ENCODE measurements at regions not wholly inside any gene's neighbourhood (a gene's known extent, or its start where the extent isn't known, plus 50 kb on each side); places are given as distances from the start of the nearest gene placed in this dataset.

- no peak for DNase-seq
Measured at GRCh38 chr13:104855581-104855980, 1679.9 kb downstream of the EFNB2 start.

DNA sequence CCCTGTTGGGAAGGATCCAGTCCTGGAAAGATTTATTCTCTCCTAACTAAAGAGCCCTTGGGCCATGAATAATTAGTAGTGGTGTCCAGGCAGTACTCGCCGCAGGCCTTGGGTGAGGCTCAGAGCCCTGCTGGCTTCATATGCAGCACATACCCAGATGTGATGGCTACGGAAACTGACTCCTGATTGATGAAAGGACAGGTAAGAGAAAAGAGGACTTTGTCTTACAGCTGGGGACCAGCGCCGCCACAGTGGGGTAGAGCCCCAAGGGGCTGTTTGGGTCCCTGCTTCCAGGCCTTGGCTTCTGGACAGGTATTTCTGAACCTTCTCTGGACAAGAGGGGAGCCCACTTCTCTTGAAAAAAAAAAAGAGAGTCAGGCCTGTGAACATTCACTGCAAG, 1680.8 kb downstream of the EFNB2 start:
- DNase-seq = no peak

DNA sequence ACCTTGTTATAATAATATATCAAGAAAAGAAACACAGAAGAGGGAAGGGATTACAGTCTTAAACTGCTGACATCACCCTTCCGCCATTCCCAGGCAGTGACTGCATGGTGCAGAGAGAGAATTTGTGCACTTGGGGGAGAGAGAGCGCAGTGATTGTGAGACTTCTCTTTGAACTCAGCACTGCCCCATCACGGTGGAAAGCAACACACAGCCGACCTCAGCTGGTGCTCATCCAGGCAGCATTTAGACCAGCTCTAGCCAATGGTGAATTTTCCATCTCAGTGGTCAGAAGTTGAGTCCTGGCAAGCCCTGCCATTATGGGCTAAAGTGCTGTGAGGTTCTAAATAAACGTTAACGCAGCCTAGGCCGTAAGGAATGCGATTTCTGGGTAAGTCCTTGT, 1681.5 kb downstream of the EFNB2 start:
- no peak for DNase-seq

- DNase-seq = no peak
Measured at GRCh38 chr13:104847922-104848321, 1687.5 kb downstream of the EFNB2 start.

DNA sequence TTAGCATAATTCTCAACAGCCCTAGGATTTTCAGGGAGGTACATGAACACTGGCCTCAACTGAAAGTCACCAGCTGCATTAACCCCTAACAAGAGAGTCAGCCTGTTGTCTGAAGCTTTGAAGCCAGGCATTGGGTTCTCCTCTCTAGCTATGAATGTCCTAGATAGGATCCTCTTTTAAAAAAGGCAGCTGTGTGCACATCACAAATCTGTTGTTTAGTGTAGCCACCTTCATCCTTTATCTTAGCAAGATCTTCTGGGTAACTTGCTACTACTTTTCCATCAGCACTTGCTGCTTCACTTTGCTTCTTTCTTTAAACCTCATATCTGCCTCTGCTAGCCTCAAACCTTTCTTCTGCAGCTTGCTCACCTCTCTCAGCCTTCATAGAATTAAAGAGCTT, 1692.1 kb downstream of the EFNB2 start:
- DNase-seq = no peak

DNA sequence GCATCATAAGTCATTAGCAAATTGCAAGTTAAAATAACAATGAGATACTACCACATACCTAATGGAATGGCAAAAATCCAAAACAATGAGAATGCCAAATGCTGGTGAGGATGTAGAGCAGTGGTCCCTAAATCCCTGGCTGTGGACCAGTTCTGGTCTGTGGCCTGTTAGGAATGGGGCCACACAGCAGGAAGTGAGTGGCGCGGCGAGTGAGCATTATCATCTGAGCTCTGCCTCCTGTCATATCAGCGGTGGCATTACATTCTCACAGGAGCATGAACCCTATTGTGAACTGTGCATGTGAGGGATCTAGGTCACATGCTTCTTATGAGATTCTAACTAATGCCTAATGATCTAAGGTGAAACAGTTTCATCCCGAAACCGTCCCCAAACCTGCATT, 1694.4 kb downstream of the EFNB2 start:
- DNase-seq = no peak

- DNase-seq = no peak
Measured at GRCh38 chr13:104837756-104838155, 1697.7 kb downstream of the EFNB2 start.

GRCh38 chr13:104833221-104833620, 1702.2 kb downstream of the EFNB2 start:
- no peak for DNase-seq

- DNase-seq = no peak
Measured at GRCh38 chr13:104832231-104832630, 1703.2 kb downstream of the EFNB2 start.

DNA sequence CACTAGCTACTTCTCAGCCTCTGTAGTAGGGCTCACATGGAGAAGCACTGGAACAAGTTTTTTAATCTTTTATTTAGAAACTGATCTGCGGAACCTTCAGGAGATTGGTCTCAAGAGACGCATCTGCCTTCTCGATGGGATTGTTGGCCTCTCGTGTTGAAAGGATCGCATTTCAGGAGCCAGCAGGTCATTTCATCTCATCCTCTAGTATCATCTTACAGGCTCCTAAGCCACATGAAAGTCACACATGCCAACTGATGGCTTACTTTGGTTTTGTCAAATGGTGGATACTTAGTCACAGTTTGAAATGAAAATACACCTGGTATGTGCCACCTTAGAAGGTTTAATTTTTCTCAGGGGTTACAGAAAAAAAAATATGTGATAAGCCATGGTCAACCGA, 1703.6 kb downstream of the EFNB2 start:
- no peak for DNase-seq

GRCh38 chr13:104823709-104824108, 1711.8 kb downstream of the EFNB2 start:
- no peak for DNase-seq

DNA sequence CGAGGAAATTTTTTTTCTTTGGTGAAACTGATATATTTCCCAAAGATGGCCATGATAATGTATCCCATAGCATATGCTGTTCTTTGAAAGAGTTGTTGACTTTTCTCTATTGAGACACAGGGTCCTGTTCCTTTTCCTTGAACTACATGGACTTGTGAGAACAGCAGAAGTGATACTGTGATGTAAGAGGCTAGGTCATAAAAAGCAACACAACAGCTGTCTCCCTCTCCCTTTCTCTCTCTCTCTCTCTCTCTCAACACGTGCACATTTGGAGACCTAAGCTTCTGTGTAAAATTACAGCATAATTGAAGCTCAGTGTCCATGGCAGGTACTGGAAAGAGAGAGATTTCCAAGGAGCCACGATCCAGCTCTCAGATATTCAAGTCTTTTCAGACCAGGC, 1712.4 kb downstream of the EFNB2 start:
- no peak for DNase-seq

DNA sequence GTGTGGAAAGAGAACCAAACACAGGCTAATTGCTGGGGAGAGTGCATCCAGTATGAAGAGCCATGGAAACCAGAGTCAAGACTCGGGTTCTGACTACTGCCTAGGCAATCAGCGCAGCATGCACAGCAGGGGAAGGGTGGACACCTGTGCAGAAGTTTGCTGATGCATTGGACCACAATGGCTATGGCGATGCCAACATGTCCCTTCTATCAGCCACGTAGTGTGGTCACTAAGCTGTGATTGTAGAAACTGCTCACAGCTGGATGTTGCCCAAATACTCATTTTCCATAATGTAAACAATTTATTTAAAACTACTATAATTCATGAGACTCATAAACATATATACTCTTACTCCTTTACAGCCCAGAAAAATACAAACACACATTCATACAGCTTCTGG, 1718.2 kb downstream of the EFNB2 start:
- no peak for DNase-seq

DNA sequence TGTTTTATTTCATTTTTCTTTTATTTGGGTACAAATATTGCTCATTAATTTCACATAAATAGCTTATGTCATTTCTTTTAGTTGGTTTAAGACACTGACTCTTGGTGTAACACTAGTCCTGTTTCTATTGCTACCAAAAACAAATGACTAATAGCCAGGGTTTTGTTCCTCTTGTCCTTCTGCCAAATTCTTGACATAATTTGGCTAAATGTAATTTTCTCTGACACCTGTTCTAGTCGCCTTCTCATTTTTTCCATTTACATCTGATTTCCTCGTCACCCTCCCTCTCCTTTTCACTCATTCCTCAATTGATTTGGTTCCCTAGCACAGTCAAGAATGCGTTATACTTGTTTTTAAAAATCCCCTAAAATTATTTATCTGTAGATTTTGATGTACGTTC, 1718.7 kb downstream of the EFNB2 start:
- no peak for DNase-seq

DNA sequence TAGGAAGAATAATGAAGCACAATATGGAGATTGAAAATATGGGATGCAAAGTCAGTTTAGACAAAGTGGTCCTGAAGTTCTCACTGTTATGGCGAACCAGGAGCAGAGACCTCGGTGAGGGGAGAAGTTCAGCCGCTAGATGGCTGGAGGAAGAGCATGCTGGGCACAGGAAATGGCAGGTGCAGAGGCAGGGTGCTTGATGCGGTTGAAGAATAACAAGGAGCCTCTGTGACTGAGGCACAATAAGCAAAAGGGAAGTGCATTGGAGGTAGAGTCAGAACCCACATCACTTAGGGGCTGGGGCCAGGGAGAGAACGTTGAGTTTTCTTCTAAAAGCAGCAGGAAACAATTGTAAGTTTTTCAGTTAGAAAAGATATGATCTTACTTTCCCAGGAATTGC, 1725.2 kb downstream of the EFNB2 start:
- no peak for DNase-seq

DNA sequence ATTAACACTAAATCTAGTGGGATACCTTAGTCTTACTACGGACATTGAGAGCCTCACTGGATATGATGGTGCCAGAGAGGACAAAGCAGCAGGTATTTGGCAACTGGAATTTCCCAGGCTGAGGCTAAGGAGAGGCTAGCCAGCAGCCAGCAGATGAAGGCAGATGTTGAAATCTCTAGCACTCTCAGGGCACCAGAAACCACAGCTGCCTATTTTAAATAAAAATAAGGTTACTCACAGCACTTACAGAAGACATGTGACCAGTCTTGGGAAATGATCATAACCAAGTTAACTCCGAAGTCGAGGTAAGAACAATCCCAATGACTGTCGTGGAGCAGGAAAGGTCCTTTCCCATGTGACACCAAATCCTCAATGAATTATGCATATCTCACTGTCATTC, 1726.0 kb downstream of the EFNB2 start:
- DNase-seq = peak; percentile 8

DNA sequence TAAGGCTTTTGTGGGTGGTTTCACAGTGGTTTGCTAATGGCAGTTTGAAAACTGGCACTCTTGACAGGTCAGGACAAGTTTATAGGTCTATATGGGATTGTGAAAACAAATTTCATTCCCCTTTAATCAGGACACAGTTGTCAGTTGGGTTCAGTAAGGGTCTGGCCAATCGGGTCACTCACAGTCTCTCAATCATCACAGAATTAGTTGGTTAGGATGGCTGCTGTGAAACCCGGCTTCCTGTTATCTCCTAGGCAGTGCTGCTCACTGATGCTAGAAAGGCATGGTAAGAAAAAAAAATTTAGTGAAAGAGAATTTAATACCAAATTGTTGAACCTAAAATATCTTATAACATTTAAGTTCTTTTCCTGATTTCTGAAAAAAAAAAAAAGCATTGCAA, 1730.1 kb downstream of the EFNB2 start:
- no peak for DNase-seq

- no peak for DNase-seq
Measured at GRCh38 chr13:104799152-104799551, 1732.9 kb upstream of the SLC10A2 start.

- DNase-seq = no peak
Measured at GRCh38 chr13:104798486-104798885, 1732.3 kb upstream of the SLC10A2 start.

DNA sequence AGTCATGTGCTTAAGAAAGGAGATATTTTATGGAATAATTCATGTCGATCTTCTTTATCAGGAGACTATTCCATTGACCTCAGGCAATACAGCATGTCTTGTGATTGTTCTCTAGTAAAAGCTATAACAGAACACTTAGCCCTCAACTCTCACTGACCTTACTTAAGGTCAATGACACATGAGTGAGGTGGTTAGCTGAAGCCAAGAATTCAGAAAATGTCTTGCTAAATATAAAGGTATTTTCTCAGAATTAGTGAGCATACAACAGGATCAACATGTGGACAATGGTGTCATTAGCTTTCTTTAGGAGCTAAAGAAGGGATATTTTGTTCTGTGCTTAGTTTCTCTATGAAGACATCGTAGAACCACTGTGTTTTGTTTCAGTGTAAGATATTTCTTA, 1730.4 kb upstream of the SLC10A2 start:
- no peak for DNase-seq

DNA sequence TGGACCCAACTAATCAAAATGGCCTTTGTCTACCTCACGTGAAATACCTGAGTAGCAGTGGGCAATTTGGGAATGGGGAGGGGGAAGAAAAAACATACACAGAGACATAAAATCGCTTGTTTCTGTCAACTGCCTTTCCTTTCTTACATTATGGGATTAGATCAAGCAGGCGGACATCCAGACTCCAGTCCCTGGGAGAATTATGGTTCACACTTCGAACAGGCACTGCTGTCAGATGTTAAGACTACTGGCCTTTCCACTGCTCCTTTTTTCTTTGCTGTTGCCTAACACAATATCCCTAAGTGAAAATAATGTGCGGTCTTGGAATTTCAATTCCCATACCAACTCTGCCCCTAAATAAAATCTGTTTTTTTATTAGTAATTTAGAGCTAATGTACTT, 1719.7 kb upstream of the SLC10A2 start:
- no peak for DNase-seq

GRCh38 chr13:104784891-104785290, 1718.7 kb upstream of the SLC10A2 start:
- DNase-seq = no peak

DNA sequence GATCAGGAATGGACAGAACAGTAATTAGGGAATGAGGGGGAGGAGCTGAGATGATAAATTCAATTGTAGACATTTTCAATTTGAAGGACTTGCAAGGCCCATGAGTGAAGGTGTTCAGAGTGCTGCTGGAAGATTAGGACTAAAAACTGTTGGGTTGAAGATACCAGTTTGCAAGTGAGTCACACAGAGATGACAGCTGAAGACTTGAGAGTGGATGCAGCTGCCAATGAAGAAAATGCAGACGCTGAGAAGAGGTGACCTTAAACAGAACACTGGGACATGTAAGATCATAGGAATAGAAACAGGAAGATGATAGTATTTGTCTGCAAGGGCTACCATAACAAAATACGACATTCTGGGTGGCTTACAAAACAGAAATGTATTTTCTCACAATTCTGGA, 1716.5 kb upstream of the SLC10A2 start:
- no peak for DNase-seq

GRCh38 chr13:104779311-104779993, 1713.2 kb upstream of the SLC10A2 start:
- no peak for DNase-seq

GRCh38 chr13:104773775-104774174, 1707.6 kb upstream of the SLC10A2 start:
- DNase-seq = peak; percentile 55

GRCh38 chr13:104769545-104769944, 1703.3 kb upstream of the SLC10A2 start:
- DNase-seq = no peak
